ENCODE measurements at regions not wholly inside any gene's neighbourhood (a gene's known extent, or its start where the extent isn't known, plus 50 kb on each side); places are given as distances from the start of the nearest gene placed in this dataset.

- no peaks in the 10 kb centered on the region for H3K27me3 ChIP-seq
- no peaks in the 10 kb centered on the region for H3K4me1 ChIP-seq
- no peak overlapping the region for H3K27ac ChIP-seq
- no peak overlapping the region for H2AFZ ChIP-seq (replicated peaks)
- H4K20me1 ChIP-seq (ENCODE audit: low read depth) = no peaks in the 10 kb centered on the region
- H3K36me3 ChIP-seq = no peaks in the 10 kb centered on the region
- Mint-ChIP-seq H3K4me3 (no peak overlapping the region), H3K4me1 (no peaks in the 10 kb centered on the region), H3K27ac (no peak overlapping the region), H3K27me3 (ENCODE audit: insufficient read depth, low read depth) (peaks cover 6% of the 10 kb centered on the region), H3K36me3 (no peaks in the 10 kb centered on the region), H3K9me3 (peaks cover 24% of the 10 kb centered on the region)
- H3K4me2 ChIP-seq = no peak overlapping the region
- no peak overlapping the region for H3K9ac ChIP-seq
- no peaks in the 10 kb centered on the region for H3F3A ChIP-seq (ENCODE audit: low read depth)
- no peaks in the 10 kb centered on the region for H3K9me3 ChIP-seq (ENCODE audit: low read depth)
- H3K4me3 ChIP-seq = no peak overlapping the region
- DNase-seq (ENCODE audit: low spot score) = no peak
- H3K79me2 ChIP-seq (ENCODE audit: low read depth) = no peaks in the 10 kb centered on the region
- no peak for TF ChIP-seq CTCF (IDR thresholded peaks at IDR 0.05)
- no peak for TF ChIP-seq EZH2 (IDR thresholded peaks at IDR 0.05)
- no peak for TF ChIP-seq EZH2phosphoT487 (IDR thresholded peaks at IDR 0.05)
Measured at GRCh38 chr2:120410487-120410886, 64.6 kb downstream of the INHBB start.

DNA sequence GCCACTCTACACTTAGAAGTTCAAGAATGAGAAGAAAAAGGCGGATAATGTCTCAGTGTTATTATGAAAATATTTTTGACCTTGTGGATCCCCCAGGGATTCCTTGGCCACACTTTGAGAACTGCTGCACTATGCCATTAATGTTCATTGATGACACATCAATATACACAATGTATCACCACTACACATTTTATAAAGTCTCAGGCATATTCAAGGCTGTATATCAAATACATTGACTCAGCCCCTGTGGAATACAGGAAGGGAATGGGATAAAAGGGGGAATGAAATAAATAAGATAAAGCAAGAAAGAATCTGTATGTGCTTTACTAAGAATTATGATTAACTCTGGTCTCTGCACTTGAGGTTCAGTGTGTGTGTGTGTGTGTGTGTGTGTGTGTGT lies 69.1 kb downstream of the INHBB start:
- H3K36me3 ChIP-seq = no peaks in the 10 kb centered on the region
- no peaks in the 10 kb centered on the region for H3K36me3 Mint-ChIP-seq
- DNase-seq (ENCODE audit: low spot score) = no peak
- no peak overlapping the region for H2AFZ ChIP-seq (replicated peaks)
- H3K27me3 ChIP-seq = peaks cover 4% of the 10 kb centered on the region
- no peak for TF ChIP-seq CTCF (IDR thresholded peaks at IDR 0.05)
- TF ChIP-seq EZH2 (IDR thresholded peaks at IDR 0.05) = no peak
- no peak for TF ChIP-seq EZH2phosphoT487 (IDR thresholded peaks at IDR 0.05)
- no peaks in the 10 kb centered on the region for H3K4me1 ChIP-seq
- H3K27ac ChIP-seq = no peak overlapping the region
- no peaks in the 10 kb centered on the region for H4K20me1 ChIP-seq (ENCODE audit: low read depth)
- no peak overlapping the region for H3K4me2 ChIP-seq
- no peaks in the 10 kb centered on the region for H3K79me2 ChIP-seq (ENCODE audit: low read depth)
- H3K4me1 Mint-ChIP-seq = peaks cover 5% of the 10 kb centered on the region
- no peaks in the 10 kb centered on the region for H3K9me3 ChIP-seq (ENCODE audit: low read depth)
- peaks cover 16% of the 10 kb centered on the region for H3K9me3 Mint-ChIP-seq
- no peak overlapping the region for H3K9ac ChIP-seq
- no peaks in the 10 kb centered on the region for H3F3A ChIP-seq (ENCODE audit: low read depth)
- peaks cover 10% of the 10 kb centered on the region for H3K27me3 Mint-ChIP-seq (ENCODE audit: insufficient read depth, low read depth)
- H3K27ac Mint-ChIP-seq = no peak overlapping the region
- no peak overlapping the region for H3K4me3 Mint-ChIP-seq
- no peak overlapping the region for H3K4me3 ChIP-seq

- Mint-ChIP-seq H3K27me3 (ENCODE audit: insufficient read depth, low read depth) (peaks cover 10% of the 10 kb centered on the region), H3K4me1 (peaks cover 5% of the 10 kb centered on the region), H3K27ac (no peak overlapping the region), H3K4me3 (no peak overlapping the region), H3K36me3 (no peaks in the 10 kb centered on the region), H3K9me3 (peaks cover 10% of the 10 kb centered on the region)
- Histone ChIP-seq H2AFZ (replicated peaks) (no peak overlapping the region), H4K20me1 (ENCODE audit: low read depth) (no peaks in the 10 kb centered on the region), H3K36me3 (no peaks in the 10 kb centered on the region), H3K79me2 (ENCODE audit: low read depth) (no peaks in the 10 kb centered on the region), H3K27me3 (peaks cover 12% of the 10 kb centered on the region), H3K4me3 (no peak overlapping the region), H3F3A (ENCODE audit: low read depth) (no peaks in the 10 kb centered on the region), H3K27ac (no peak overlapping the region), H3K9me3 (ENCODE audit: low read depth) (no peaks in the 10 kb centered on the region), H3K4me1 (no peaks in the 10 kb centered on the region), H3K9ac (no peak overlapping the region), H3K4me2 (no peak overlapping the region)
- no peak for DNase-seq (ENCODE audit: low spot score)
- TF ChIP-seq CTCF (IDR thresholded peaks at IDR 0.05) (no peak), EZH2phosphoT487 (IDR thresholded peaks at IDR 0.05) (no peak), EZH2 (IDR thresholded peaks at IDR 0.05) (no peak)
Measured at GRCh38 chr2:120415728-120416509, 70.0 kb downstream of the INHBB start.
